H1 (cell line): ENCODE measurements at regions not wholly inside any gene's neighbourhood (a gene's known extent, or its start where the extent isn't known, plus 50 kb on each side); places are given as distances from the start of the nearest gene placed in this dataset.

ENCODE experiments used
- CTCF ChIA-PET: fragments of 300-600 bp; sonication (Branson Sonifier 250); formaldehyde crosslinking; loops from one replicate; lab custom pipeline; 2021; ENCODE audit not compliant: partially characterized antibody; lab: Charles Lee
- POLR2A ChIA-PET: fragments of 300-600 bp; sonication (Branson Sonifier 250); formaldehyde crosslinking; loops from one replicate; lab custom pipeline; 2021; ENCODE audit warnings: inconsistent platforms; ENCODE audit not compliant: partially characterized antibody; lab: Charles Lee
- DNase-seq, 2 experiments: peaks; one replicate each; pipeline versions ENCODE4 v3.0.0 to v3.0.0-alpha.2; 2010 to 2022; ENCODE audit warnings: low spot score in 2 of 2, low read depth in 1 of 2, mixed read lengths in 1 of 2
- FAIRE-seq: peaks from 2 replicates; lab custom pipeline; 2011; peaks lifted over from hg19 to GRCh38; lab: Jason Lieb, UNC
- H2AFZ ChIP-seq: 2 replicates; pipeline ENCODE4 v1.8.1; 2012; ENCODE audit warnings: low read length, inconsistent platforms
- H2AK5ac ChIP-seq: 2 replicates; pipeline ENCODE4 v1.6.1; 2013; ENCODE audit warnings: low read depth, low read length
- H2BK120ac ChIP-seq: replicated peaks from 2 replicates; pipeline ENCODE3; 2013; ENCODE audit warnings: low read depth, low read length, inconsistent platforms
- H2BK12ac ChIP-seq: 2 replicates; pipeline ENCODE4 v1.6.1; 2013; ENCODE audit warnings: low read depth, low read length
- H2BK15ac ChIP-seq: 2 replicates; pipeline ENCODE4 v1.6.1; 2013; ENCODE audit warnings: low read length
- H2BK20ac ChIP-seq: 2 replicates; pipeline ENCODE4 v1.6.1; 2013; ENCODE audit warnings: low read length
- H2BK5ac ChIP-seq: 2 replicates; pipeline ENCODE4 v1.6.1; 2013; ENCODE audit warnings: low read depth, low read length
- H3K14ac ChIP-seq: 2 replicates; pipeline ENCODE4 v1.6.1; 2013; ENCODE audit warnings: inconsistent platforms; ENCODE audit not compliant: insufficient read length
- H3K18ac ChIP-seq: 2 replicates; pipeline ENCODE4 v1.6.1; 2013; ENCODE audit warnings: low read length; ENCODE audit errors: extremely low read depth
- H3K23ac ChIP-seq: 2 replicates; pipeline ENCODE4 v1.6.1; 2013; ENCODE audit warnings: inconsistent platforms; ENCODE audit not compliant: insufficient read length
- H3K23me2 ChIP-seq: 2 replicates; pipeline ENCODE4 v1.6.1; 2013; ENCODE audit warnings: low read depth, low read length
- H3K27ac ChIP-seq: 2 replicates; pipeline ENCODE4 v1.6.1; 2011; ENCODE audit warnings: low read depth, low read length, inconsistent platforms
- H3K27me3 ChIP-seq, 4 experiments: replicated peaks in 1 of 4; 1 replicate in 1 of 4; 2 replicates in 3 of 4; pipeline versions ENCODE4 v1.6.1 to v1.8.1; 2011 to 2013; ENCODE audit warnings: low read length in 3 of 4, mild to moderate bottlenecking in 3 of 4, inconsistent platforms in 2 of 4, mixed read lengths in 2 of 4, moderate library complexity in 1 of 4; ENCODE audit not compliant: control insufficient read depth in 3 of 4, insufficient read depth in 3 of 4; ENCODE audit errors: extremely low read depth in 1 of 4
- H3K36me3 ChIP-seq, 4 experiments: 2 replicates each; pipeline versions ENCODE4 v1.6.1 to v1.8.1; 2011 to 2013; ENCODE audit warnings: mild to moderate bottlenecking in 4 of 4, low read length in 3 of 4, moderate library complexity in 2 of 4, control low read depth in 1 of 4, inconsistent platforms in 1 of 4; ENCODE audit not compliant: insufficient read depth in 4 of 4, control insufficient read depth in 2 of 4
- H3K4ac ChIP-seq: replicated peaks from 2 replicates; pipeline ENCODE3; 2013; ENCODE audit warnings: low read length, low read depth, mixed read lengths, inconsistent platforms; ENCODE audit not compliant: insufficient read length
- H3K4me1 ChIP-seq, 4 experiments: replicated peaks in 1 of 4; 1 replicate in 1 of 4; 2 replicates in 3 of 4; pipeline versions ENCODE4 v1.6.1 to v1.8.1; 2011 to 2013; ENCODE audit warnings: low read length in 3 of 4, inconsistent platforms in 2 of 4, mixed read lengths in 1 of 4; ENCODE audit not compliant: insufficient read depth in 4 of 4, control insufficient read depth in 3 of 4
- H3K4me2 ChIP-seq, 2 experiments: 2 replicates each; pipeline versions ENCODE4 v1.6.1 to v1.8.1; 2011 to 2013; ENCODE audit warnings: low read depth in 2 of 2, low read length in 2 of 2, control low read depth in 1 of 2, inconsistent platforms in 1 of 2, mild to moderate bottlenecking in 1 of 2; ENCODE audit not compliant: insufficient read depth in 1 of 2
- H3K4me3 ChIP-seq, 4 experiments: fragments of 200-600, 300-600 bp in 1 of 4; sonication (generic), shearing (Covaris generic), sonication (Bioruptor Twin) in 1 of 4; 2 replicates each; pipeline versions ENCODE4 v1.5.1 to v1.8.1; 2011 to 2016; ENCODE audit warnings: low read length in 4 of 4, low read depth in 3 of 4, control low read depth in 2 of 4, inconsistent platforms in 2 of 4, mild to moderate bottlenecking in 2 of 4, mixed read lengths in 1 of 4, moderate library complexity in 1 of 4; ENCODE audit not compliant: insufficient read depth in 2 of 4; ENCODE audit errors: extremely low read depth in 1 of 4
- H3K56ac ChIP-seq: replicated peaks from 2 replicates; pipeline ENCODE3; 2013; ENCODE audit warnings: low read depth, mild to moderate bottlenecking, mixed read lengths, low read length, inconsistent platforms; ENCODE audit not compliant: insufficient read length
- H3K79me1 ChIP-seq: 2 replicates; pipeline ENCODE4 v1.6.1; 2013; ENCODE audit warnings: low read depth, low read length, control low read depth
- H3K79me2 ChIP-seq, 2 experiments: 2 replicates each; pipeline versions ENCODE4 v1.6.1 to v1.8.1; 2012 to 2013; ENCODE audit warnings: low read length in 2 of 2, mild to moderate bottlenecking in 2 of 2, inconsistent platforms in 1 of 2; ENCODE audit not compliant: insufficient read depth in 2 of 2, control insufficient read depth in 1 of 2
- H3K9ac ChIP-seq, 4 experiments: replicated peaks in 1 of 4; 1 replicate in 1 of 4; 2 replicates in 3 of 4; pipeline versions ENCODE4 v1.6.1 to v1.8.1; 2011 to 2013; ENCODE audit warnings: low read depth in 3 of 4, low read length in 3 of 4, control low read depth in 2 of 4, mild to moderate bottlenecking in 2 of 4, moderate library complexity in 2 of 4, inconsistent platforms in 1 of 4; ENCODE audit errors: extremely low read depth in 1 of 4
- H3K9me3 ChIP-seq, 2 experiments: 2 replicates each; pipeline versions ENCODE4 v1.6.1 to v1.8.1; 2012 to 2013; ENCODE audit warnings: mild to moderate bottlenecking in 2 of 2, moderate library complexity in 2 of 2, control low read depth in 1 of 2, inconsistent platforms in 1 of 2, low read depth in 1 of 2, low read length in 1 of 2, mixed read lengths in 1 of 2; ENCODE audit not compliant: insufficient read depth in 2 of 2
- H4K20me1 ChIP-seq, 2 experiments: replicated peaks in 1 of 2; 2 replicates each; pipeline versions ENCODE3 to v1.8.1; 2011 to 2013; ENCODE audit warnings: inconsistent platforms in 2 of 2, low read length in 2 of 2, mild to moderate bottlenecking in 1 of 2; ENCODE audit not compliant: insufficient read depth in 2 of 2, control insufficient read depth in 1 of 2
- H4K5ac ChIP-seq: 2 replicates; pipeline ENCODE4 v1.6.1; 2013; ENCODE audit warnings: low read length, low read depth, mixed read lengths, inconsistent platforms; ENCODE audit not compliant: insufficient read length
- H4K8ac ChIP-seq: 2 replicates; pipeline ENCODE4 v1.8.0; 2013; ENCODE audit warnings: mild to moderate bottlenecking, moderate library complexity, low read length, inconsistent platforms; ENCODE audit not compliant: insufficient read depth; ENCODE audit errors: extremely low read depth
- H4K91ac ChIP-seq: replicated peaks from 2 replicates; pipeline ENCODE3; 2013; ENCODE audit warnings: low read length, mixed read lengths, inconsistent platforms; ENCODE audit not compliant: insufficient read length
- RNF2 ChIP-seq: fragments of 200-900, 300-1000 bp; sonication (generic); IDR thresholded peaks from 2 replicates; pipeline ENCODE4 v1.7.1; 2016; ENCODE audit warnings: borderline replicate concordance, low read depth, mild to moderate bottlenecking, antibody characterized with exemption, low read length; ENCODE audit not compliant: poor library complexity, severe bottlenecking; ENCODE audit errors: missing control alignments
- WGBS, 2 experiments: shearing (Covaris generic) in 1 of 2; methylation state at CpG; one replicate each; pipeline versions ENCODE4 v1.1.6 to v1.1.7; 2013 to 2015; ENCODE audit warnings: low lambda C conversion rate in 2 of 2, mixed read lengths in 2 of 2, inconsistent platforms in 1 of 2, low coverage in 1 of 2, missing lambda C conversion rate in 1 of 2; ENCODE audit not compliant: insufficient replicate concordance in 2 of 2, insufficient coverage in 1 of 2, insufficient read length in 1 of 2; ENCODE audit errors: extremely low coverage in 1 of 2, missing lambda C conversion rate in 1 of 2; 5-methylcytosine and 5-hydroxymethylcytosine counted together
- TF ChIP-seq, protein P1 (sequence below): IDR thresholded peaks from 2 replicates; pipeline ENCODE4 v1.6.1; 2011; ENCODE audit warnings: low read length, improper control_type of control experiment

DNA sequence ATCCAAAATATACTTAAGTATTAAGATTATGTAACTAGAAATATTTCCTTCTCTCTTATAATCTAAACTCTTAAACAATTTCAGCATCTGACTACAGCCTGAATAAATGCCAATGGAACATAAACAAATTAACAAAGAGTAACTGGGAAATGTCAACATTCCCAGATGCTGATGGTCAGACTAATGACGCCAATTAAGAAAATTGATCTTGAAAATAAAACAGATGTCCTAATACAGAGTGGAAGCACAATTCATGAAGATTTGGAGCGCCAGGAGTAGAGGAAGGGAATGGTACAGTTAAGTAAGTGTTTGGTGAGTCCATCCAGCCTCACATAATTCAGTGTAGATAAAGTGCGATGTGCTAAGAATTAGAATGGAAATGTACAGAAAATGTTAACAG, 203.7 kb upstream of the NWD2 start:
- Histone ChIP-seq H2BK12ac (no peak overlapping the region), H3K4me2 (no peak overlapping the region), H2BK5ac (no peak overlapping the region), H2AK5ac (no peak overlapping the region), H3K4me3 (no peak overlapping the region), H3K56ac (no peak overlapping the region), H3K14ac (no peak overlapping the region), H3K4ac (no peak overlapping the region), H3K27me3 (no peaks in the 10 kb centered on the region), H3K18ac (no peak overlapping the region), H3K79me2 (no peaks in the 10 kb centered on the region), H2BK20ac (no peak overlapping the region), H4K91ac (no peak overlapping the region), H4K5ac (no peak overlapping the region), H3K79me1 (no peaks in the 10 kb centered on the region), H2BK120ac (no peak overlapping the region), H3K36me3 (no peaks in the 10 kb centered on the region), H4K8ac (no peak overlapping the region), H3K9me3 (no peaks in the 10 kb centered on the region), H2AFZ (no peak overlapping the region), H2BK15ac (no peak overlapping the region), H4K20me1 (no peaks in the 10 kb centered on the region), H3K9ac (no peak overlapping the region), H3K4me1 (no peaks in the 10 kb centered on the region), H3K23ac (no peak overlapping the region), H3K23me2 (no peaks in the 10 kb centered on the region), H3K27ac (no peak overlapping the region)
- ChIA-PET CTCF (no interaction called here), POLR2A (no interaction called here)
- DNase-seq (no peak), FAIRE-seq (no peak)
- TF ChIP-seq, protein P1, sequence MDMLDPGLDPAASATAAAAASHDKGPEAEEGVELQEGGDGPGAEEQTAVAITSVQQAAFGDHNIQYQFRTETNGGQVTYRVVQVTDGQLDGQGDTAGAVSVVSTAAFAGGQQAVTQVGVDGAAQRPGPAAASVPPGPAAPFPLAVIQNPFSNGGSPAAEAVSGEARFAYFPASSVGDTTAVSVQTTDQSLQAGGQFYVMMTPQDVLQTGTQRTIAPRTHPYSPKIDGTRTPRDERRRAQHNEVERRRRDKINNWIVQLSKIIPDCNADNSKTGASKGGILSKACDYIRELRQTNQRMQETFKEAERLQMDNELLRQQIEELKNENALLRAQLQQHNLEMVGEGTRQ: no peak
- TF ChIP-seq RNF2: no peak
- 96% methylated on average over 3 of the region's 3 CpGs; no CpG with 5 or more reads in 1 of the 2 experiments for WGBS, 2 experiments
